ENCODE measurements at regions not wholly inside any gene's neighbourhood (a gene's known extent, or its start where the extent isn't known, plus 50 kb on each side); places are given as distances from the start of the nearest gene placed in this dataset.
"Not testable (repeated sequence)": the region's sequence is repeated elsewhere in the genome, so short reads cannot be mapped to it uniquely, and the experiment has no call there.

DNA sequence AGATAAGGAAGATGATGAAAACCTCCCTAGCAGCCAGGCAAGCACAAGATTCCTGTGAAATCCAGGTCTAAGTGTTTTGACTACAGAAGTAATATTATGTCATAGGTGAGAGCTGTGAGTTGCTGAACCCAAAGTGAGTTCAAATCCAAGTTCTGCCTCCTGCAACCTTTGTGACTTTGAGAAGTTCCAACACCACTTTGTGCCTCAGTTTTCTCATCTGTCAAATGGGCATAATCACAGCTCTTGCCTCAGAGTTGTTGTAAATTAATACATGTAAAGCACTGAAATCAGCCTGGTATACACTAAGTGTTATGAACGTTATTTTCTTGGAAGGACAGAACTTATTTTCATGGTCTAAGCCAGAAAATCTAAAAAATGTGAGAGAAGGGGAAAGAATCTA lies 210.3 kb upstream of the FRG2C start:
- DNase-seq, result not testable (repeated sequence)

GRCh38 chr3:75474530-75474929 lies 189.6 kb upstream of the FRG2C start:
- not testable (repeated sequence) for DNase-seq

DNA sequence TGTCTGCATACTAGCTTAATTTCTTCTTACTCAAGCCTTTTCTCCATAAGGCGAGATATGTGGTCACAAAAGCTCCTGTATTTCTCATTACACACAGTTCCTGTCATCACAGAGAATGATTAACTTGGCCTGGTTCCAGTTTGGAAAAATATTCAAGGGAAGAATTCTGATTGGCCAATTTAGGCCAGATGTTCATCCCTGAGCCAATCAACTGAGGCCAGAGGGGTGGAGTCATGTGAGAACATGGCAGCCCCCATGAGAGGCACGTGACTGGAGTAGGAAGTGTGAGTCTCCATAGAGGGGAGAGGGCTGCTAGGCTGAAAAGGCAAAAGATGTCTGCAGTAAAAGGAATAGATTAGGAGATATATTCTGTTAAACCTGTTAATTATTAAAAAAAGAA lies 167.5 kb upstream of the FRG2C start:
- DNase-seq, result not testable (repeated sequence)

DNA sequence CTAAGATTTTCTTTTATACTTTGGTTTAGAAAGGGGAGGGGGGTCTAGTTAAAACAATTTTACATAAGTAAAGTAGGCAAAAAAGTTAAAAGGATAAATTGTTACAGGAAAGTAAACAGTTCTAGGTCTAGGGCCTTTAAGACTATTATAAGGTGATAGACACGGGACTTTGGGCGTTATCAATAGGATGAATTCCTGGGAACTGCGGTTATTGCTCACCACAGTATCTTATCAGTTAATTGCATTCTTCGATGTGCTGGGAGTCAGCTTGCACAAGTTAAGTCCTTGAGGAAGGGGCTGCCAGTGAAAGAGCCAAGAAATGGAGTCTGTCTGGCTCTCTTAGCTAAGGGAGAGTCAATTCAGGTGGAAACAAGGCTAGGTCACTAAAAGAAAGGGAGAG lies 163.8 kb upstream of the FRG2C start:
- DNase-seq, result peak; percentile 1

GRCh38 chr3:75502171-75502570 lies 162.0 kb upstream of the FRG2C start:
- DNase-seq, result not testable (repeated sequence)

DNA sequence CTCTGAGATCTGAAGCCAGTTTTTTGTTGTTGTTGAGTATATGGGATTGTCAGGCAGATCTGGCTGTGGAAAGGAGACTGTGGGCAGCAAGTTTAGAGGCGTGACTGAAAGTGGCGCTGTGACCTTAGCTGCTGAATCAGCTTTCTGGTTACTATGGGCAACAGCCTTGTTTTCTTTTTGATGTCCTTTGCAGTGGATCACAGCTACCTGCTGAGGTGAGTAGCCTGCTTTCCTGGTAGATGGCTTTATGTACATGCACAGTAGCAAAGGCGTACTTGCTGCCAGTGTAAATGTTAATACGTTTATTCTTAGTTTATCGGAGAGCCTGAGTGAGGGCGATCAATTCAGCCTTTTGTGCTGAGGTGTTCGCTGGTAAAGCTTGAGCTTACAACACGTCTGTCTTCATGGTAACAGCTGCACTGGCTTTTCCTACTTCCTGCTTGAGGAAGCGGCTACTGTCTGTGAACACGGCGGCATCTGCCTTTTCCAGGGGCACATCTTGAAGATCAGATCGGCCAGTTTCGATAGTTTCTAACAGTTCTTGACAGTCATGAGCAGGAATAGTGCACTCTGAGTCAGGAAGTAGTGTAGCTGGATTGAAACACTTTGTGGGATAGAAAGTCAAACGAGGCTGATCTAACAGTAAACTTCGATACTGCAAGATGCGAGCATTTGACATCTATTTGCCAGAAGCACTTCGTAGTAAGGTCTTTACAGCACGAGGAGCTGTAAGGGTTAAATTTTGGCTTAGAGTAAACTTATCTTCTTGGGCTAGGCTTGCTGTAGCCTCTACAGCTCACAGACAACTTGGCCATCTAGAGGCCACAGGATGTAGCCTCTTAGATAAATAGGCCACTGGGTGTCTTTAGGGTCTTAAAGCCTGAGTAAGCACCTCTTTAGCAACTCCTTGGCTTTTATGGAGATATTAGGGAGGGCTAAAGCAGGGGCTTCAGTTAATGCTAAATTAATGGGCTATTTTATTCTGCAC lies 161.1 kb upstream of the FRG2C start:
- peak; percentile 11 for DNase-seq

DNA sequence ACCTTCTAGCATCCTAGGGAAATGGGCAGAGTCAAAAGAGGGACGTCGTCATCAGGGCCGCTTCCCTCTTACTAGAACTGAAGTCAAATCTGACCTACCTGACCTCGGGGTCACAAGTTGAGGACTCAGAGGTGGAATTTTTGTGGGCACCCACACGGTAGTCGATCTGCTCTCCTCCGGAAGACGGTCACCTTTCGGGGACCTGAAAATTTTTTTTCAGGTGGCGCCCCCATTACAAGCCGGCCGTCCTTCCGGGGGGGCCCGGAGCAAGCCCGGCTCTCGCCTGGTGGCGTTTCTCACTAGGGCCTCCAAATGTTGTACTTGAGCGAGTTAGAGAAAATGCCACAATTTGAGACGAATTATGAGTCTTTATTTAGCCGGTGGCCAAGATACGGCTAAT lies 157.5 kb upstream of the FRG2C start:
- no peak for DNase-seq

DNA sequence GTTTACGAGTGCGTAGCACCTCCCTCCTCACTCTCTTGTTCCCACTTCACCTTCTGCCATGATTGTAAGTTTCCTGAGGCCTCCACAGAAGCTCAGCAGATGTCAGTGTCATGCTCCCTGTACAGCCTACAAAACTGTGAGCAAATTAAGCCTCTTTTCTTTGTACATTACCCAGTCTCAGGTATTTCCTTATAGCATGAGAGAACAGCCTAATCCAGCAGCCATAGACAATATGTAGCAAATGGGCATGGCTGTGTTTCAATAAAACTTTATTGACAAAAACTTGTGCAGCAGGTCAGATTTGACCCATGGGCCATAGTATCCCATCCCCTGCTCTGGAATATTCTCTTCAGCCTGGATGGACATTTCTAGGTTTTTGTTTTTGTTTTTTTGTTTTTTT lies 156.2 kb upstream of the FRG2C start:
- not testable (repeated sequence) for DNase-seq

- not testable (repeated sequence) for DNase-seq
Measured at GRCh38 chr3:75527657-75528056, 136.5 kb upstream of the FRG2C start.

- peak; percentile 65 for DNase-seq
Measured at GRCh38 chr3:75552095-75552494, 112.0 kb upstream of the FRG2C start.

GRCh38 chr3:75564427-75564826 lies 99.7 kb upstream of the FRG2C start:
- not testable (repeated sequence) for DNase-seq

DNA sequence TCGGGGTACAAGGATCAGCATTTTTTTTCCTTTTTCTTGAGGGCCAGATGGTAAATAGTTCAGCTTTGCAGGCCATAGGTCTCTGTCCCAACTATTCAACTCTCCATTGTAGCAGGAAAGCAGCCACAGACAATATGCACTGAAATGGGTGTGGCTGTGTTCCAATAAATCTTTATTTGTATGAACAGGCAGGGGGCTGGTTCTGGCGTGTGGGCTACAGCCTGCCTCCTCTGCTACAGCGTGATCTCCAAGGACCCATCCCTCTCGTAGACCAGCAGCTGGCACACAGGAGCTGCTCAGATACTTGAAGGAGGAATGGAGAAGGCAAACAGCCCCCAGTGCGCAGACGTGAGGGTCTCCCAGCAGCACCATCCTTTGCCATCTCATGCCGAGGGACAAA lies 91.8 kb upstream of the FRG2C start:
- not testable (repeated sequence) for DNase-seq

- DNase-seq, result not testable (repeated sequence)
Measured at GRCh38 chr3:75579091-75579490, 85.0 kb upstream of the FRG2C start.

- not testable (repeated sequence) for DNase-seq
Measured at GRCh38 chr3:75579536-75579935, 84.6 kb upstream of the FRG2C start.

DNA sequence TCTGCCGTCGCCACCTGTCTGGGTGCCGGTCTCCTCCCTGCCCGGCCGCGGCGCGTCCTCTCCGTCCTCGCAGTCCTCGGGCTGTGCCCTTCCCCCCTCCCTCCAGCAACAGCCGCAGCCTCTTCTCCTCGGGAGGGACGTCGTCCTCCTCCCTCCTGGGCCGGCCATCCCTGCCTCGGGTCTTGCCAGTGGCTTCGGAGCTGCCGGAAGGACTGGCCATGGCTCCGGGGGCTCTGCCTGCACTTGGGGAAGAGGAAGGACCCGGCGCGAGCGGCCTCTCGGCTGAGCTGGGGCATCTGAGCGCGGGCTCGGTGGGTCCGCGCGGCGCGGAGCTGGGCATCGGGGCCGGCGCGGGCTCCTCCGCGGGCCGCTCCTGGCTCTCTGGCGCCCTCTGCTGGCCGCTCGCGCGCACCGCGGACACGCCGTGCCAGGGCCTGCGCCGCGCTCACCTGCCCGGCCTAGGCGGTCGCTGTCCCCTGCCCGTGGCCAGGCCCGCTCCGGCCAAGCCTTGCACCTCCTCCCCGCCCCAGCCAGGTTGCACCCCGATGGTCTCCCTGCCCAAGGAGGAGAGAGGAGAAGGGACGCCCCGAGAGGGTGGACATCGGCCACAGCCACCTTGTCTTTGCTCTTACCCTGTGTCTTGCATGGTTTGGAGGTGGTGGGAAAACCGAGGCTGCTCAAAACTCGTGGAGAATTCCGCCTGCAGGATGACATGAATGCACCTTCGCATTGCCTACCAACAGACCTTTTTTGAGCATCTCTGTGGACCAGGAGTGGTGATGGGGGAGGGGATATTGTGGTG lies 83.9 kb upstream of the FRG2C start:
- DNase-seq, result not testable (repeated sequence)

GRCh38 chr3:75582536-75582935 lies 81.6 kb upstream of the FRG2C start:
- DNase-seq, result not testable (repeated sequence)

DNA sequence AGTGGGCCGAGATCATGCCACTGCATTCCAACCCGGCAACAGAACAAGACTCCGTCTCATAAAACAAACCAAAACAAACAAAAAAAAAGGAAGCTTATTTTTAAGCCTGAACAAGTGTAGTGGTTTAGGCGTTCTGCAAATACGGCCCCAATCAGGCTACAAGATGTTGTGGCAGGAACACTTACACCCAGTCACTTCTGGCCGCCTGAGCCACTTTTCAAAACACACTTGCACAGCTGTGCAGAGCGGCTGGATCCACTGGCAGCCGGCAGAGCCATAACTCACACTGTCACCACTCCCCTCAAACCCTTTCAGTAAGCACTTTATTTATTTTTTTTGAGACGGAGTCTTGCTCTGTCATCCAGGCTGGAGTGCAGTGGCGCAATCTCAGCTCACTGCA lies 81.0 kb upstream of the FRG2C start:
- not testable (repeated sequence) for DNase-seq

GRCh38 chr3:75587695-75588094 lies 76.4 kb upstream of the FRG2C start:
- DNase-seq, result not testable (repeated sequence)

DNA sequence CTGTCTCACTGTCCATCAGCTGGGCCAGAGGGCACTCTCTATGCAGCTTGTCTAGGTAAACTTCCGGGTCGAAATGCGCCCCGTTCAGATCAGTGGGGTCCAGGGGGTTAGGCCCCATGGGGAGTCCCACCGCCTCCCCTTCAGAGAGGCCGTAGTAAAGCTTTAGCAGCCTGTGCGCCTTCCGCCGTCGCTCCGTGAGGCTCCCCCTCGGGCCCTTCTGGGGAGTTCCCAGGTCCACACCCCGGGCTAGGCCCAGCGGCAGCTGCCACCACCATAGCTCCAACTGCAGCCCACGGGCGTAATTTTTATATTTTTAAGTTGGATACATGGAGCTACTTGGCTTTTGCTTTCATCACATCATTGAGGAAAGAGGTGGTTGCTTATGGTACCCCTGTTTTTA lies 73.7 kb upstream of the FRG2C start:
- not testable (repeated sequence) for DNase-seq

DNA sequence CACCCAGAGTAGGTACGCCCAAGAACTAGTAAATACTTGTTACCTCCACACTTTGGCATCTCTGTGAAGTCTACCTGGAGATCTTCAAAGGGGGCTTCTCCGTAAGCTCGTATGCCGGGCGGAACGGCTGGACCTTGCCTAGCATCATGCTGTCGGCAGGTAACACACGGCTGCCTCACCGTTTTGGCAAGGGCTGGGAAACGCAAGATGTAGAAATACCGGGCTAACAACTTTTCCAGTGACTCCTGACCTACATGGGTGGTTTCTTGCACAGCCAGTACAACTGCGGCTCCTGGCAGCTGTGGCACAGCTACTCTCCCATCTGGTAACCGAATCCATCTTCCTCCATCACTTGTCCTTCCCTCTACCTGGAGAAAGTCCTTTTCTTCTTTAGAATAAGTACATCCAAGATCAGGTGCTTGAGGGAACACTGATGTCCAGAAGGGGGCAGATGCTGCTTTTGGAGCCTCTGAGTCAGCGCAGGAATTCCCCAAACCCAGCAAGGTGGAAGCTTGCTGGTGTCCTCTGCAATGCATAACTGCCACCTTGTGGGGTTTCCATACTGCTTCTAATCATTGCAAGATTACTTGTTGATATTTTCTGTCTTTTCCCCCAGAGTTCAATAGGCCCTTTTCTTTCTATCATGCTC lies 59.7 kb upstream of the FRG2C start:
- peak; percentile 13 for DNase-seq

GRCh38 chr3:75607996-75608395 lies 56.1 kb upstream of the FRG2C start:
- DNase-seq, result not testable (repeated sequence)

DNA sequence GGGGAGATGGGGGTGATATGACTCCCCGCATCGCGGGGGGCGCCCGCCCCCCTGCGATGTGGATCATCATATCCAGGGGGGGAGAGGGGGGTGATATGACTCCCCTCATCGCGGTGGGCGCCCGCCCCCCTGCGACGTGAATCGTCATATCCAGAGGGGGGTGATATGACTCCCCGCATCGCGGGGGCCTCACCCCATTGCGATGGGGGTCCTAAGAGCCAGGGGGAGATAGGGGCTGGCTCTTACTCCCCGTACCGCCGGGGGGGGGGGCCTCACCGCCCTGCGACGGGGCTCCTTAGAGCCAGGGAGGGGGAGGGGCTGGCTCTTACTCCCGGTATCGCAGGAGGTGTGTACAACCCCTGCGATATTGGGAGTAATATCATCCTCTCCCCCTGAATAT lies 54.5 kb upstream of the FRG2C start:
- DNase-seq, result not testable (repeated sequence)

DNA sequence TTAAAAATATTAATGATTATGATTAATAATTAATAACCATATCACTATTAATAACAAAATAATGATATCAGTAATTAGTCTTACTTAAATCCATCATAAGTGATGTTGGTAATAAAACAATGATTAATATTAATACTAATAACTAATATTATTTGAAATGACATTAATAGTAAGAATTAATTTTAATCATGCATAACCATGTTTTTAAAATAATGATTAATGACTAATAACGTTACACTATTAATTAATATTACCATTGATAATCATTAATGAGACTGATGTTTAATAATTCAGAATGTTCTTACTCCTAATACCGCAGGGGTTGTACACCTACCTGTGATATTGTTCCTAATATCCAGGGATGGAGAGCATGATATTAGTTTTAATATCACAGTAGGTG lies 53.4 kb upstream of the FRG2C start:
- DNase-seq, result no peak
